Nephron progenitor cell (in vitro differentiated cells): ENCODE measurements at regions not wholly inside any gene's neighbourhood (a gene's known extent, or its start where the extent isn't known, plus 50 kb on each side); places are given as distances from the start of the nearest gene placed in this dataset.

Experiments used
- DNase-seq: peaks from one replicate; pipeline ENCODE4 v3.0.0; 2021
- H3K27ac Mint-ChIP-seq: 2 replicates; pipeline ENCODE4 v1.8.0; 2021; ENCODE audit warnings: mild to moderate bottlenecking, moderate library complexity, mixed read lengths
- H3K27me3 Mint-ChIP-seq: 2 replicates; pipeline ENCODE4 v1.8.0; 2021; ENCODE audit warnings: mild to moderate bottlenecking, low read depth, mixed read lengths; ENCODE audit not compliant: poor library complexity
- H3K36me3 Mint-ChIP-seq: 2 replicates; pipeline ENCODE4 v1.8.0; 2021; ENCODE audit warnings: low read depth, mixed read lengths
- H3K4me1 Mint-ChIP-seq: 2 replicates; pipeline ENCODE4 v1.8.0; 2021; ENCODE audit warnings: mixed read lengths
- H3K4me3 Mint-ChIP-seq: 2 replicates; pipeline ENCODE4 v1.8.0; 2021; ENCODE audit warnings: mild to moderate bottlenecking, moderate library complexity, mixed read lengths
- H3K9me3 Mint-ChIP-seq: 2 replicates; pipeline ENCODE4 v1.8.0; 2021; ENCODE audit warnings: mild to moderate bottlenecking, moderate library complexity, mixed read lengths
- TF ChIP-seq, protein P1 (sequence below): fragments of 200-600 bp; sonication (generic); IDR thresholded peaks from 2 replicates; pipeline ENCODE4 v1.5.0; 2021; ENCODE audit warnings: antibody characterized with exemption

DNA sequence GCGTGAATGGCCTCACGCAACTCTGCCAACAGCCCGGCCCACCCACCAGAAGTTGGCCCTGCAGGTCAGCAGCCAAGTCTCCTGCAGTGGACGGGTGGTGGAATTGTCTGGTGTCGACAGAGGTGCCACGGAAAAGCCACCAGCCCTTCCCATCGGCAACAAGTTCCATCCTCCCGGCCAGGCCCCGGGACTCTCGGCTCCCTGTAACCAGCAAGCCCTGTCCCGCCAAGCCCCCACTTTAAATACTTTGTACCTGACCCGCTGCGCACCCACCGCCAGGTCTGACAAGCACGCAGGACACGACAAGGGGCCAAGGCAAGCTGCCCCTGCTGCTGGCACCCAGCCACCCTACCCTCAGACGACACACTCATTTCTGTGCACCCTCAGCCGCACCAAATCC lies 100.8 kb downstream of the RBFOX3 start:
- Mint-ChIP-seq H3K4me3 (no peak overlapping the region), H3K27me3 (peaks cover 18% of the 10 kb centered on the region), H3K9me3 (peaks cover 6% of the 10 kb centered on the region), H3K4me1 (peaks cover 26% of the 10 kb centered on the region), H3K27ac (no peak overlapping the region), H3K36me3 (no peaks in the 10 kb centered on the region)
- no peak for DNase-seq
- TF ChIP-seq, protein P1, sequence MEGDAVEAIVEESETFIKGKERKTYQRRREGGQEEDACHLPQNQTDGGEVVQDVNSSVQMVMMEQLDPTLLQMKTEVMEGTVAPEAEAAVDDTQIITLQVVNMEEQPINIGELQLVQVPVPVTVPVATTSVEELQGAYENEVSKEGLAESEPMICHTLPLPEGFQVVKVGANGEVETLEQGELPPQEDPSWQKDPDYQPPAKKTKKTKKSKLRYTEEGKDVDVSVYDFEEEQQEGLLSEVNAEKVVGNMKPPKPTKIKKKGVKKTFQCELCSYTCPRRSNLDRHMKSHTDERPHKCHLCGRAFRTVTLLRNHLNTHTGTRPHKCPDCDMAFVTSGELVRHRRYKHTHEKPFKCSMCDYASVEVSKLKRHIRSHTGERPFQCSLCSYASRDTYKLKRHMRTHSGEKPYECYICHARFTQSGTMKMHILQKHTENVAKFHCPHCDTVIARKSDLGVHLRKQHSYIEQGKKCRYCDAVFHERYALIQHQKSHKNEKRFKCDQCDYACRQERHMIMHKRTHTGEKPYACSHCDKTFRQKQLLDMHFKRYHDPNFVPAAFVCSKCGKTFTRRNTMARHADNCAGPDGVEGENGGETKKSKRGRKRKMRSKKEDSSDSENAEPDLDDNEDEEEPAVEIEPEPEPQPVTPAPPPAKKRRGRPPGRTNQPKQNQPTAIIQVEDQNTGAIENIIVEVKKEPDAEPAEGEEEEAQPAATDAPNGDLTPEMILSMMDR, result no peak

DNA sequence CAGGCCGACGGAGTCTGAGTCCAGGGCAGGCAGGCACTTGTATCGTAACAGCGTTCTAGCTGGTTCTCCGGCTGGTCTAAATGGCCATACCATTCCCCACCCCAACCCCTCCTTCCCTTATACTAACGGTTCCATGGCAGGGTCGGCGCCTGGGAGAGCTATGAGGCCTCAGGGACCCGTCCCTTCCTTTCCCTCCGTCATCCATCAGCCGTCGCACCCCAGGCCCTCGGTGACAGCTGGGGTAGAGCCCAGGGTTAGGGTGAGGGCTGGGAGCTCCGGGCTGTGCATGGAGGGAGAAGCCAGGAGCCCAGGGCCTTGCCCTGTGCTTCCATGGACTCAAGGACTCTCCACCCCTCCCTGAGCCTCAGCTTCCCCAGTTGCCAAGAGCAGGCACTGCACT lies 101.4 kb downstream of the RBFOX3 start:
- H3K9me3 Mint-ChIP-seq, result peaks cover 8% of the 10 kb centered on the region
- H3K27ac Mint-ChIP-seq, result no peak overlapping the region
- peaks cover 20% of the 10 kb centered on the region for H3K27me3 Mint-ChIP-seq
- peaks cover 24% of the 10 kb centered on the region for H3K4me1 Mint-ChIP-seq
- no peaks in the 10 kb centered on the region for H3K36me3 Mint-ChIP-seq
- no peak for DNase-seq
- H3K4me3 Mint-ChIP-seq, result no peak overlapping the region
- TF ChIP-seq, protein P1, result no peak

- Mint-ChIP-seq H3K27me3 (peaks cover 20% of the 10 kb centered on the region), H3K4me1 (peaks cover 24% of the 10 kb centered on the region), H3K27ac (no peak overlapping the region), H3K4me3 (no peak overlapping the region), H3K36me3 (no peaks in the 10 kb centered on the region), H3K9me3 (peaks cover 9% of the 10 kb centered on the region)
- no peak for DNase-seq
- TF ChIP-seq, protein P1, result no peak
Observed at GRCh38 chr17:79509008-79509407, 101.8 kb downstream of the RBFOX3 start.

- Mint-ChIP-seq H3K27me3 (peaks cover 20% of the 10 kb centered on the region), H3K4me1 (peaks cover 24% of the 10 kb centered on the region), H3K9me3 (peaks cover 9% of the 10 kb centered on the region), H3K4me3 (no peak overlapping the region), H3K27ac (no peak overlapping the region), H3K36me3 (no peaks in the 10 kb centered on the region)
- TF ChIP-seq, protein P1, result no peak
- no peak for DNase-seq
Observed at GRCh38 chr17:79508291-79508716, 102.5 kb downstream of the RBFOX3 start.

- no peaks in the 10 kb centered on the region for H3K36me3 Mint-ChIP-seq
- no peak overlapping the region for H3K27ac Mint-ChIP-seq
- TF ChIP-seq, protein P1, result no peak
- peaks cover 20% of the 10 kb centered on the region for H3K27me3 Mint-ChIP-seq
- DNase-seq, result no peak
- no peak overlapping the region for H3K4me3 Mint-ChIP-seq
- peaks cover 24% of the 10 kb centered on the region for H3K4me1 Mint-ChIP-seq
- H3K9me3 Mint-ChIP-seq, result peaks cover 9% of the 10 kb centered on the region
Observed at GRCh38 chr17:79506955-79507354, 103.9 kb downstream of the RBFOX3 start.

GRCh38 chr17:79506150-79506870 lies 104.5 kb downstream of the RBFOX3 start:
- Mint-ChIP-seq H3K27me3 (peaks cover 20% of the 10 kb centered on the region), H3K4me1 (peaks cover 30% of the 10 kb centered on the region), H3K4me3 (no peak overlapping the region), H3K9me3 (peaks cover 8% of the 10 kb centered on the region), H3K27ac (peak overlapping the region; percentile 92), H3K36me3 (no peaks in the 10 kb centered on the region)
- TF ChIP-seq, protein P1, result no peak
- no peak for DNase-seq
